Activated CD4-positive, alpha-beta T cell treated with anti-CD3 and anti-CD28 coated beads for 1 hour (primary cell): ENCODE measurements at regions not wholly inside any gene's neighbourhood (a gene's known extent, or its start where the extent isn't known, plus 50 kb on each side); places are given as distances from the start of the nearest gene placed in this dataset.

ENCODE experiments used
- DNase-seq: peaks from one replicate; pipeline ENCODE4 v3.0.0-alpha.2; 2020

DNA sequence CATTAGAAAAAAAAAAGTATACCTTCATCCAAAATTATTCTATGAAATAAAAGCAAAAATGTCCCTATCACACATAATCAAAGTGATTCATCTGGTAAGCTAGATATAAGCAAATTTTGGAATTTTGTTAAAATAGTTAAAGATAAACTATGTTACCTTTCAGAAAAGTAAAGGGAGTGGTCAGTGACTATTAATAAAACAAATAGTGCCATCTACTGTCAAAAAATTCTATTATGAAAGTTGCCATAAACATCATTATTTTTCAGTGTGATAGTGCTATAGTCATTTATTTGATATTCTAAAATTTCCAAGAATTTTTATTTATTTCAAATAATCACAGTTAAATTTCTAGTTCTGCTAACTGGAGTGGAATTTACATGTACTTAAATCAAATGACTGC lies 803.7 kb downstream of the KCNT2 start:
- no peak for DNase-seq

DNA sequence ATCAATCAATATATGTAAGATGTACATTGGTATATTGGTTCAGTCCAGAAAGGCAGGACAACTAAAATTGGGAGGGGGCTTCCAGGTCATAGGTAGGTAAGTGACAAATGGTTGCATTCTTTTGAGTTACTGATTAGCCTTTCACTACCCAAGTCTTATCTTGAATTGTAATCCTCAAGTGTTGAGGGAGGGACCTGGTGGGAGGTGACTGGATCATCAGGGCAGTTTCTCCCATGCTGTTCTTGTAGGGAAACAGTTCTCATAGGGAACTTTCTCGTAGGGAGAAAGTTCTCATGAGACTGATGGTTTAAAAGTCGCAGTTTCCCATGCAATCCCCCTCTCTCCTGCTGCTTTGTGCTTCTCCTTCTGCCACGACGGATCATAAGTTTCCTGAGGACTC lies 809.2 kb downstream of the KCNT2 start:
- DNase-seq = no peak

DNA sequence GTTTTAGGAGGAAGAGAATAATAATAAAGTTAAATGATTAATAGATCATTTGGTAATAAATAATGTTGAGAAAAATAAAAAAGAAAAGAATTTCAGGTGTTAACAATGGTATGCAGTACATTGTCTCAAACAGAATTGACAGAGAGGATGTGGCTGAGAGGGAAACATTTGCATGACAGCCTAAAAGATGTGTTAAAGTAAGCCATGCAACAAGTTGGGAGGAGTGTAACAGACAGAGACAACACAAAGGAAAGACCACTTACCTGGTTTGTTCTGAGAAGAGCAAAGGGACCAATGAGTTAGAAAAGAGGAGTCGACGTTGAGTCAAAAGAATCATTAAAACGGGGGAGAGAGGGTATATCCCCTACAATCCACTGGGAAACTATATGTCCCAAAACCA lies 814.0 kb downstream of the KCNT2 start:
- no peak for DNase-seq

DNA sequence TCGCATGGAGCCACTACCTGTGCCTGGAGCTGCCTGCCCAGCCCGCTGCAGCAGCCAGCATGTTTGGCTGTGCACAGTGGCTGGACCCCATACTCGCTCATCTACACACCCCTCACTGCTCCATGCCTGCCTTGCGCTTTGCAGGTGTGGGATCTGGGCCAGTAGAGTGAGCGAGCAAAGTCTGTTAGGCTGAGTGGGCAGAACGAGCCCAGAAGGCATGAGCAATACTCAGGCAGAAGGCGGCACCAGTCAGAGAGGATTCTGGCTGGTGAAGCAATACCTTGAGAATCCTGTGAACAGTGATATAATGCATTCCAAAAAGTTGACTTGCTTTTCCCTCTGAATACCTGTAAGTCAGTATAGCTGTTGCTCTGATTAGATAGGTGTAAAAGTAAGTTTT lies 816.4 kb downstream of the KCNT2 start:
- DNase-seq = no peak

DNA sequence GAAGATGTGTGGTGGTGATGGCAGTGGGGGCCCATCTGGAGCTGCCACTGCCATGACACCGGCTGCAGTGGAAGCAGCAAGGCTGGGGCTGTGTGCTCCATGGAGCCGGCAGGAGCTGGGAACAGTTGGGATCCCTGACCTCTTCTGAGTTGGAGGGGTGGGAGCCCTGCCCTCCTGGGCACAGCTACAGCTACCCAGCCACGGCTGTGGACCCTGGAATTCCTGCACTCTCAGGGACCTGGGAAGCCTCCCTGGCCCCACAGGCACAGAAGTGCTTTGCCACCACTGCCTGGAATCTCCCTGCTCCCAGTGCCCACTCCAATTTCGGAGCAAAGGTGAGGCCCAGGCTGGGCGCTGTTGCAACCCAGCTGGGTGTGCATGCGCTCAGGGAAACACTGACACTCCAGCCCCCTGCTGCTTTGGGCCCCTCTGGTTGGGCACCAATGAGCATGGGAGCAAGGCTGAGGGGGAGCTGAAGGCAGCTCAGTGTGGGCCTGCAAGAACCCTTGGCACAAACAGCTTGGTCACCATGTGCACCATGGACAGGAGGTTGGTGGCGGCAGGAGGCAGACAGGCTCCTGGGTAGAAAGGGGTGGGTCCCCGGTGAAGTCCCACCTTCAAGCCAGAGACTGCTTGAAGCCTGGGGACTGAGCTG lies 817.6 kb downstream of the KCNT2 start:
- DNase-seq = no peak

DNA sequence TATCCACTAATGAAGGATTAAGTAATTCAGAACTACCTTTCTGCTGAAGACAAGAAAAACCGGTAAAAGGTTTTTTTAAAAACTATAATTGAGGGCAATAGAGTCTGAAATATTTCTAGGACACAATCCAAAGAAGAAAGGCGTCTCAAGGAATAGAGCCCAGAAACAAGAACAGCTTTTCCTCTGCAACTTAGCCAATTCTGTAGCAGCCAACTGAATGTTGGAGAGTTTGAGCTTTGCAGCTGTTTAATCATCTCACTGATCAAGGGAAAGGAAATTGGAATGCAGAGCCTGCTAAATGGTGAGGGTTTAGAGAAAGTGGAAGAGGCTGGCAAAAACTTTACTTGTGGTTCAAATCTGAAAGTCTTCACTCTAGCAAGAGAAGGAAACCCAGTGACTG lies 818.9 kb downstream of the KCNT2 start:
- DNase-seq = no peak

DNA sequence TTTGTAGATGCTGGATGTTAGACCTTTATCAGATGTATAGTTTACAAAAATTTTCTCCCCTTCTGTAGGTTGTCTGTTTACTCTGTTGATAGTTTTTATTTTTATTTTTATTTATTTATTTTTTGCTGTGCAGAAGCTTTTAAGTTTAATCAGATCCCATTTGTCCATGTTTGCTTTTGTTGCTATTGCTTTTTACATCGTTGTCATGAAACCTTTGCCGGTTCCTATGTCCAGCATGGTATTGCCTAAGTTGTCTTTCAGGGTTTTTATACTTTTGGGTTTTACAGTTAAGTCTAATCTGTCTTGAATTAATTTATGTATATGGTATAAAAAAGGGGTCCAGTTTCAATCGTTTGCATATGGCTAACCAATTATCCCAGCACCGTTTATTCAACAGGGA lies 819.5 kb downstream of the KCNT2 start:
- DNase-seq = no peak

DNA sequence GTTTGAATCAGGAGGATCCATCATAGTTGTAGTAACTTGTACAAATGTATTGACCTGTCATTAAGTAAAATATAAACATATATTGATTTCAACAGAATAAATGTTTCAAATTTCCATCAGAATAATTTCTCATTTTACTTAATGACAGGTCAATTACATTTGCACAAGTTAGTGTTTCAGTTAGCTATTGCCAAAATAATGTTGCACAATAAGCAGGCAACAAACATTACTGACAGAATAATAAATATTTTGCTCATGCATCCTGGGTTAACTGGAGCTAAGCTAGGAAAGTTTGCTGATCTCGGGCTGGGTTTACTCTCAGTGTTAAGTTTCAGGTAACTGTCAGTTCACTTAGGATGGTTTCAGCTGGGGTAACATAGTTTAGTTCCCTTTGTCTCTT lies 822.4 kb downstream of the KCNT2 start:
- DNase-seq = no peak

DNA sequence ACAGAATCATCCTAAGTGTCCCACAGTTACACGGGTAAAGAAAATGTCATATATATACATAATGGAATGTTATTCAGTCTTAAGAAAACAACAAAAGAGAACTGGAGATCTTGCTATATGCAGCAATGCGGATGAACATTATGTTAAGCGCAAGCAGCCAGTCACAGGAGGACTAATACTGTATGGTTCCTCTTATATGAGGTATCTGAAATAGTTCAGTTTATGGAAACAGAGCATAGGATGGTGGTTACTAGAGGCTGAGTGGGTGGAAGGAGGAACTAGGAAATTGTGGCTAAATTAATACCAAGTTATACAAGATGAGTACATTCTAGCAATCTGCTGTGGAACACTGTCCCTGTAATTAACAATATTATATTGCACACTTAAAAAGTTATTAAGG lies 834.3 kb downstream of the KCNT2 start:
- no peak for DNase-seq

DNA sequence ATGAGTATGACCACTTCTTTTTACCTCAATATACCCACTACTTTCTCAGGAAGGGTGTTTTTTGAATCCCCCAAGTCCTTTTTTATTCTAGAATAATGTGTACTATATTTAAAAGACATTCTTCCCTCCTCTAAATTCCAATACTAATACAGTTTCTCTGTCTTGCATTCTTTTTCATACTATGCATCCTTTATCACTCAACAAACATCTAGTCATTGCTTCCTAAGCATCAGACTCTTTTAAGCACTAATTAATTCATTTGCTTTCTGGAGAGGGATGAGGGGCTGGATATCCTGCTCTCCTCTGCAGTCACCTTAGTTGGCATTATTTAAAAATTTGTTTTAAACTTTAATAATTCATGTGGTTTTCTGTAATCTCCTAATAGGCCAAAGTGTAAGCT lies 838.8 kb downstream of the KCNT2 start:
- no peak for DNase-seq

DNA sequence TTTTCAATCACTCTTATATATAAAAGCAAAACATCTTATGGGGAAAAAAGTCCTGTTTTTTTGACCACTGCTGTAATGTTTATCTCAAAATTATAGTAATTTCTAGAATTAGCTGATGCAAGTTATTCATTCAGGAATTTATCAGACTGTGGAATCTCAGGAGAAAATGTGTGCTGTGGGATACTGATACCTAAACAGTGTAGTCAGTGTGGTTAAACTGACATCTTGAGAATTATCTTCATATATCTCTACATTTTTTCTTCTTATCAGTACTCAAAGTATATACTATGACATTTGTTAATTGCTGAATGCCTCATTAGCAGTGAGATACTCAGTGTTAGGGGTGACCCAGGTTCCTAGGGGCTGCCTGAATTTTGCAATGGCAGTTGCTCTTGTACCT lies 839.3 kb downstream of the KCNT2 start:
- DNase-seq = no peak

DNA sequence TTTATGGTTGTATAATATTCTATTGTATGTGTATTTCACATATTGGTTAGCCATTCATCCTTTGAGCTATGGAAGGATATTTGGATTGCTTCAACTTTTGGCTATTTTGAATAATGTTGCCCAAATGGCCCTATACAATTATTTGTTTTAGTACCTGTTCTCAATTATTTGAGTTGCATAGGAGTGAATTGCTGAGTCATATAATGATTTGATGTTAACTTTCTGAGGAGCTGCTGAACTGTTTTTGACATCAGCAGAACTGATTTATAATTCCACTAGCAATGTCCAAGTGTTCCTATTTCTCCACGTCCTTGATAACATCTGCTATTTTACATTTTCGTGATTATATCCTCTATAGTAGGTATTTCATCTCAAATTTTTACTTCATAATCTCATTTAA lies 839.9 kb downstream of the KCNT2 start:
- DNase-seq = no peak

DNA sequence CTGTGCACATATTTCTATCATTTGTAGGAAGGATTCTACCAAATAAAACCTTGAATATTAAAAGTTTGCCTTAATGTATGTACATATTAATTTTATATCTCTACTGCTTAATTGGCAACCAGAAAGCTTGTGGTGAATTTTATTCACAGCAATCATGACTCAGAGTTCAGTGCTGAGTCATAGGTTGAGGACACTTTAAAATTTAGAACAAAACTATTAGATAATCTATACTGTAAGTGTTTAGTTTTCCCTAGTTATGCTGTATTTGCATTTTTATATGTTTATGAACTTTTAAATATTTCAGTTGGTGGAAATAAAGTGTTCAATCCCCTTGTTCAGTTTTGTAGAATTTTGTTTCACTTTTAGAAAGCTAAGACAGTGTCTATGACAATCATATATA lies 841.5 kb downstream of the KCNT2 start:
- DNase-seq = no peak

DNA sequence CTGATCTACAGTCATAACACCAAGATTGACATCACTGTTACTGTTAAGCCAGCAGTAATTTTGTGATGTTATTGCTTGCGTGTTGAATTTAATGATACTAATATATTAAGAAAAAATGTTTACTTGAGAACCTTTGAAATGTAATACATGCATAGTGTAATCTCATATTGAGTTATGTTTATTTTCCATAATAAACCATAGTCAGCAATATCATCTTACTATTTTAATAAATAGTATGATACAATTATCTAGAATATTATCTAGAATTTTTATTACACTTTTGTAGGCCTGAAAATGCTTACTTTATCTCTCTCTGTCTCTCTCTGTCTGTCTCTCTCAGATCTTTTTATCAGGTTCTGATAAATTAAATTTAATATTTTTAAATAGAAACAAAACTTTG lies 843.1 kb downstream of the KCNT2 start:
- DNase-seq = no peak

DNA sequence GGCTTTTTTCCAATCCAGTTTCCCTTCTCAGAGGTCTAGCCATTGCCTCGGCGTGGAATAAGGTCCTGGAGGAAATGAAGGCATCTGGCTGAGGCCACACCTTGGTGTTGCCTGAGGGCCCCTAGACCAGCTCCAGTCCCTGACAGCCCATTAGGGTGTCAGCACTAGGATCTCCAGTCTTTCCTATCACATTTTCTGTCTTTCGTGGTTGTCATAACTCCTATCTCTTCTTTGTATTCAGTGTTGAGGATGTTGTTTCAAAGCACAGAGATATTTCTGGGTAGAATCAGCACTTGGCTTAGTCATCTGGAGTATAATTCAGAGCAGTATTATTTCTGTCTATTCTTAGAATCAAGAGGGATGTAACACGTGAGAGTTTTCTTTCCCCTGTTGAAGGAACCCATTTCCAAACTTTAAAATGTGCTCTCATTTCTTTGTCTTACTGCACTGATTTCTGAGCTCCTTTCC lies 844.3 kb downstream of the KCNT2 start:
- no peak for DNase-seq

DNA sequence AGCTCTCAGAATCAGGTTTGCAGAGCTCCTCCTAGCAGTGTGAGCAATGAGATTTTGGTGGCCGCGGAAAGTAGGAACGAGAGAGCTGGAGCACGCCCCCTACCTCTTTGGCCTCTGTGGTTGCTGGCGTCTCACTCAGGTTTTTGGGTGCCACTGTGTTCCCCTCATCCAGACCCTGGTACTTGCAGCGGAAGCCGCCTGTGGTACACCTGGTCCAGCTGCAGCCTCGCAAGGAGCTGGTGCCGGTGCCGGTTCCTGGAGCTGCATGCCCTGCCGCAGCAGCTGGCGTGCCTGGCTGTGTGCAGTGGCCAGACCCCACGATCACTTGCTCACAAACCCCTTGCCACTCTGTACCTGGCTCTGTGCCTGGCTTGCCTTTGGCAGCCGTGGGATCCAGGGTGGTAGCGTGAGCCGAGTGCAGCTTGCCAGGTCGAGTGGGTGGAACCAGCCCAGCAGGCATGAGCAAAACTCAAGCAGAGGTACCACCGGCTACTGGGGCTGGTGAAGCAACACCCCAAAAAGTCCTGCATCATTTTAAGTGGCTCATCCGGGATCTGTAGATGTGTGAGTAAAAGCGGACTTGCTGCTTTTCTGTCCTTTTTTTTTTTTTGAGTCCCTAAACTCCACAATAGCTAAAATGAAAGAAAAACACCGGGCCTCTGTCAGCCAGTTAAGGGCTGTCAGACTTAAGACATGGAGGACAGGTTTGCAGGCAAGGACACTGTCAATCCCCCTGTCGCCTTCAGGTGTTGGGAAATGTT lies 844.9 kb downstream of the KCNT2 start:
- no peak for DNase-seq

DNA sequence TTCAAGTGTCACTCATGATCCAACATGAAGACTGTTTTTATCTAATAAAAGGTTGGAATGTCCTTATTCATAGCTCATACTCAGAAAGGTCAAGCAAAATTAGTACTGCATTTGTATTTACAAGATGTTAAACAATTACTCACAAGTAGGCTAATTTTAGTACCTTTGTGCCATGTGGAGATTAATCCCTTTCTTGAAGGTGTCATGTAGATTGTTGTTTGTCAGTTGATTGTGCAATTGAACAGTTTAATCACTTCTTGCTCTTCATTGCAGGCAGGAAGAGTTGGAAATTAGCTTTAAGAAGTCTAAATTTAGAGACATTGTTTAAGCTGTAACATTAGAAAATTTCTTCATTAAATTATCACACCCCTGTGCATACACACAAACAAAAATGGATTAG lies 847.1 kb downstream of the KCNT2 start:
- no peak for DNase-seq

DNA sequence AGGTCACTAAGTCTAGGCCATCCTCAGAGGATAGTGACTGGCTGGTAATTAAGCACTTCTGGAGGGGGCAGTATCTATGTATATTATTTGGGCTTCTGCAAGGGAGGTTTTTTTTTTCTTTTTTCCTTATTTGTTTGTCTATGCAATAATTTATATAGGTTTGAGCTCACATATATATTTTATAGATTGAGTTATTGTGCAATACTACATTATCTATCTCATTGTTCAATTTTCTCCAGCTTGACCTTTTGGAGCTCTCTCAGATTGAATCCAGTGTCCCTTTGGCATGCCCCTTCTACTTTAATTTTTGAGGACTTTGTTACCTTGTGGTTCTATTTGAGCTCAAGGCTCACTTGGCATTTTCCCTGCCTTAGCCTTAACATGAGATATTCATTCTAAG lies 852.1 kb downstream of the KCNT2 start:
- DNase-seq = no peak

DNA sequence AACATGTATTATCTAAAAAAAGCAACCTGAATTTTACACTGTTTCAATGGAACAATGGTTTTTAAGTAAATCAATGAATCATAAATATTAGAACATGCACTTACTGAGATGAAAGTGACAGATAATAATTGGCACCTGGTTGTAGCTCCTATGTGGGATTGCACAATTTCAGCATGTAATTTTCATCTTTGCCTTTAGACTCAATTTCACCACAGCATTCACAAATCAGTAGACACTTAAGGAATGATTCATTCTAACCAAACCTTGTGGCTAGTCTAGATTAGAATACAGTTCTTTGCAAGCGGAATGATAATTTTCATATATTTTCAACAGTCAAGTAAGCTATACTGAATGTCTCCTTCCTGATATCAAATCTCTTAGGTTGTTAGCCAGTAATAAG lies 853.4 kb downstream of the KCNT2 start:
- DNase-seq = no peak

DNA sequence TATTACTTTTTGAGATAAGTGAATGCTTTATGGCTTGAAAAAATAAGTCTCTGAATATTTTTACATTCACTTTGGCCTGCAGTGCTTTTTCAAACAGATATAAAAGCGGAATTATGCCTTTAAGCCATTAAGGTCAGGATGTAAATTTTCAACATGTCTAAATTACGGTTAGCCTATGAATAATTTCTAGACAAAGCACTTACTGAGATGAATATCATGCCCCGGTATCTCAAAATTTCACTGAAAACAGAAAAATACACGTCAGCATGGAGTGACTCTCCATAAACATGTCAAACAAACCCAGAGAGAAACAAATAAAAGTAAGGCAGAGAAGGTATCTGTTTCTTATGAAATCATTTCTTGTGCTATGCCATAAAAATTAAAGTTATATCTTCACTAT lies 853.9 kb downstream of the KCNT2 start:
- DNase-seq = no peak

DNA sequence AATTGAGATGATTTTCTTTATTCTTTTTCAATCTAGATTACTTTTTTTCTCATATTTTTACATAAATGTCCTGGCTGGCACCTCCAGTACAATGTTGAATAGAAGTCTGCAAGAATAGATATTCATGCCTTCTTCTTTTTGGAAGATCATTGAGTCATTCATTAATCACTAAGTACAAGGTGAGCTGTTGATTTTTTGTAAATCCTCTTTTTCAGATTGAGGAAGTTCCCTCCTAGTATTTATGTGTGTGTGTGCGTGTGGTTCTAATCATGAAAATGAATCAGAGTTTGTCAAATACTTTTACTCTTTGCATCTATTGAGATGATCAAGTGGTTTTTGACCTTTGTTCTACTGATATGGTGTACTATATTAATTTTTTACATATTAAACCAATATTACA lies 859.3 kb downstream of the KCNT2 start:
- no peak for DNase-seq

DNA sequence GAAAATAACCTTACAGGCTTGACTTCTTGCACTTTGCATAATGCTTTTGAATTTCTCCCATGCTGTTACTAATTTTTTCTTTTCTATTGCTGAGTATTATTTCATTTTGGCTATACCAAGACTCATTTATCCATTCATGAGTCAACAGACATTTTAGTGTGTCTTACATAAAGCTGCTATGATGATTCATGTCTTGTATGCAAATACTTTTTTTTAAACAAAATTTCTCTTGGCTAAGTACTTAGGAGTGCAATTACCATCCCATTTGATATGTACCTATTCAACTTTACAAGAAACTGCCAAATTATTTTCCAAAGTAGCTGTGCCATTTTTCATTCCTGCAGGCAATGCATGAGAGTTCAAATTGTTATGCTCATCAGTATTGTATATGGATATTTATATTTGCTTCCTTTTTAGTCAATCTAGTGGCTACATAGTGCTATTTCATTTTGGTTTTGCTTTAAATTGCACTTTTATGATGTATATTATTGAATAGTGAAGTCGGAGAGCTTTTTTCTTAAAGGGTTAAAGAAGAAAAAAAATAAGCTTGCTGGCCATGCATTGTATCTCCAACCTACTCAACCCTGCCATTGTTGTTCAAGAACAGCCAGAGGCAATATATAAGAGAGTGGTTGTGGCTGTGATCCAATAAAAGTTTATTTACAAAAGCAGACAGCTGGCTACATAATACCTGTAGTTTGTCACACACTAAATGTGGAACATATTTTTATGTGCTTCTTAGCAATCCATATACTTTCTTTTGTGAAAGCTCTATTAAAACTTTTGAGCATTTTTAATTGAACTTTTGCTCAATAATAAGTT lies 862.8 kb downstream of the KCNT2 start:
- no peak for DNase-seq

DNA sequence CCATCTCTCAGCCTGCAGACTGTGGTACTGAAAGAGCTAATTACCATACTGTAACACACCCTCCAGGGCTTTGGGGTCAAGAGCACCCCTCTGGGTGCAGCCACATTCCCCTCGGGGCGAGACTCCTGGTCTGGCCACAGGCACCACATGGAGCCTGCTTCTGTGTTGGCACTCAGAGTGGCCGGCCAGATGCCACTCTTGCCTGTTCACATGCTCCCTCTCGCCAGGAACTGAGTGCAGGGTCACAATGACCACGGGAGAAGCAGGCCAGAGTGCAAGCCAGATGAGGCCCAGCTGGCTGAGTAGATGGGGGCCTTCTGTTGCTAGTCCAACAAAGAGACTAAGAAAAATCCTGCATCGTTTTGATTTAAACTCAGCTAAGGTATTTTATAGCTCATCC lies 864.0 kb downstream of the KCNT2 start:
- DNase-seq = no peak

DNA sequence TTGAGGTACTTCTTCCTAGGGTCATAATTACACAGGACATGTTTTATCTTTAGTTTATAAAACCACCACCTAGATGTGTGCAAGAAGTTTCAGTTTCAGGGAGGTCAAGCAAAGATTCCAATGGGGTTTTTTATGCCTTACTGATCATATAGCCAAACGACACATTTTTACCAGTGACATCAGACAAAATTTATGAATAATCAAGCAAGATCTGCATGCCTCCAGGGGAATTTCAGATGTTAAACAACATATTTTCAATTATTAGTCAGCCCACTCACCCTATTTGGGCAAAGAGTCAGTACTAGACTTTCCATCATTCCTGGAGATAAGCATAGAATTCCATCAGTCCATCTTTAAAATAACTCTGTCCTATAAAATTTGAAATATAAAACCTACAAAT lies 867.4 kb downstream of the KCNT2 start:
- no peak for DNase-seq
